ENCODE measurements at regions not wholly inside any gene's neighbourhood (a gene's known extent, or its start where the extent isn't known, plus 50 kb on each side); places are given as distances from the start of the nearest gene placed in this dataset.

DNA sequence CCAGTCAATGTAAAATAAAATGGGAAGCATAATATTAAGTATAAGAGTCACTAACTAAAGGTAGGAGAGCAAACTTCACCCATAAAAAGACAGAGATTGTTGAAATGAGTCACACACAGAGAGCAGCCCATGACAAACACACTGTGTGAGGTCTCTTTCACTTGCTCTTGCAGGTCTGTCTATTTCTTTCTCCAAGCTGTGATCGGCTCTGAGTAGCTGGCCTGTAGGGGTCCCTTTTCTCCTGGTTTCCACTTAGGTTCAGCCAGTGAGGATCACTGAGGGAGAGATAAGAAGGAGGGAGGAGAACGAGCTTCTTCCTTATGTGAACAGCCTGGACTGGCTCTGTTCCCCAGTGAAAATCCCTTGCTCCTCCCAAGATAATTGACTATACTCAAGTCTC, 133.7 kb upstream of the HS3ST3A1 start:
- TF ChIP-seq, protein P1, sequence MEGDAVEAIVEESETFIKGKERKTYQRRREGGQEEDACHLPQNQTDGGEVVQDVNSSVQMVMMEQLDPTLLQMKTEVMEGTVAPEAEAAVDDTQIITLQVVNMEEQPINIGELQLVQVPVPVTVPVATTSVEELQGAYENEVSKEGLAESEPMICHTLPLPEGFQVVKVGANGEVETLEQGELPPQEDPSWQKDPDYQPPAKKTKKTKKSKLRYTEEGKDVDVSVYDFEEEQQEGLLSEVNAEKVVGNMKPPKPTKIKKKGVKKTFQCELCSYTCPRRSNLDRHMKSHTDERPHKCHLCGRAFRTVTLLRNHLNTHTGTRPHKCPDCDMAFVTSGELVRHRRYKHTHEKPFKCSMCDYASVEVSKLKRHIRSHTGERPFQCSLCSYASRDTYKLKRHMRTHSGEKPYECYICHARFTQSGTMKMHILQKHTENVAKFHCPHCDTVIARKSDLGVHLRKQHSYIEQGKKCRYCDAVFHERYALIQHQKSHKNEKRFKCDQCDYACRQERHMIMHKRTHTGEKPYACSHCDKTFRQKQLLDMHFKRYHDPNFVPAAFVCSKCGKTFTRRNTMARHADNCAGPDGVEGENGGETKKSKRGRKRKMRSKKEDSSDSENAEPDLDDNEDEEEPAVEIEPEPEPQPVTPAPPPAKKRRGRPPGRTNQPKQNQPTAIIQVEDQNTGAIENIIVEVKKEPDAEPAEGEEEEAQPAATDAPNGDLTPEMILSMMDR (IDR thresholded peaks at IDR 0.05; ENCODE audit: insufficient read depth, low read depth, low read length, missing control alignments): no peak
- DNase-seq (ENCODE audit: low read depth): no peak
- no peak overlapping the region for H3K4me3 ChIP-seq (ENCODE audit: low read length)

- H3K4me3 ChIP-seq (ENCODE audit: low read length): no peak overlapping the region
- no peak for DNase-seq (ENCODE audit: low read depth)
- TF ChIP-seq, protein P1 (IDR thresholded peaks at IDR 0.05; ENCODE audit: insufficient read depth, low read depth, low read length, missing control alignments): no peak
These were observed 134.1 kb upstream of the HS3ST3A1 start for GRCh38 chr17:13735861-13736260.

DNA sequence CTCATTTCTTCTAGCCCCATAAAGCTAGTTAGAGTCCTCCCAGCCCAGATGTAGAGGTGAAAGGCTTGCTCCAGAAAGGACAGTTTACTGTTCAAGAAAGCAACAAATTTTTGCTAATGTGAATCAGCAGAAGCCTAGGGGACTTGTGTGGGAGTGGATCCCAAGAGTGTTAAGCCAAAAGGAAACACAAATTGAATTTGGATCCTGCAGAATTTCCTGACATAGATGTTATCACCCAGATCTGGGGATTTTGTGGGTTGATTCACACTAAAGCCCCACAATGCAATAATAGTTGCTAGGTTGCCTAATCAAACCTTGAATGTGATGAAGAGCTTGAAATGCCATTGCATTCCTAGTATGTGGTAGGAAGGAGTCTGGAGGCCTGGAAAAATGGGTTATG, 135.2 kb upstream of the HS3ST3A1 start:
- no peak for DNase-seq (ENCODE audit: low read depth)
- TF ChIP-seq, protein P1 (IDR thresholded peaks at IDR 0.05; ENCODE audit: insufficient read depth, low read depth, low read length, missing control alignments): no peak
- no peak overlapping the region for H3K4me3 ChIP-seq (ENCODE audit: low read length)

DNA sequence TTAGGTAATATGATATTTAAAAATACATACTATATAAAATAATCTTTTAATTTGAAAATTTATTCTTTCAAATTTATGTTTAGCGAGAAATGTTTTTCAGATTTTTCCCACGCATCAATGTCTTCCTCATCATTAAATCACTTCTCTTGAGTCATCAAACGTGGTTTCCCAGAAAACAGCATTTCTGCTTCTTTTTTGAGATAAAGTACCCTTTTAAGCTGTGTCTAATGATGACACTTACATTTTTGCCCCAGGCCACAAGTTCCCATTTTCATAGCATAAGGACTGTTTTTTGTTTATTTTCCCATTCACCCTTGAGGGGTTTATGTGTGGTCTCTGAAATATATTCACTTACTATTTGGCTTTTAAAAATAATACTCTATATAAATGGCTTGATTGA, 139.0 kb upstream of the HS3ST3A1 start:
- H3K4me3 ChIP-seq (ENCODE audit: low read length): no peak overlapping the region
- DNase-seq (ENCODE audit: low read depth): no peak
- TF ChIP-seq, protein P1 (IDR thresholded peaks at IDR 0.05; ENCODE audit: insufficient read depth, low read depth, low read length, missing control alignments): no peak

DNA sequence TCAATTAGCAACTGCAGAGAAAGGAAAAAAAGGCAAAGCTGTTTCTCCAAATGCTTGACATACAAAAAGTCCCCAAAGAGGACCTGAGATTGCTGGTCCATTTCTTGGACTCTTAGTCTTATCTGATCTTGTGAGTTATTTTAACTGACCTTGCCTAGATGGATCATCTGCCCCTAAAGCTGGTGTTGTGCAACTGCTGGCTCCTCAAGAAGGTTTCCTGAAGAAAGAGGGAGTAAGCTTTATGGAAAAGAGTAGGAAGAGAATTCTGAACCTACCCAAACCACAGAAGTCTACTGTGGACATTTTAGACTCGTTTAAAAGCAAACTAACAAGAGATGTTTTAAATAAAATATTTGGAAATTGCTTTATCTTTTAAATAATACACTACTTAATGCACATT, 140.0 kb upstream of the HS3ST3A1 start:
- TF ChIP-seq, protein P1 (IDR thresholded peaks at IDR 0.05; ENCODE audit: insufficient read depth, low read depth, low read length, missing control alignments): no peak
- DNase-seq (ENCODE audit: low read depth): no peak
- no peak overlapping the region for H3K4me3 ChIP-seq (ENCODE audit: low read length)

GRCh38 chr17:13743906-13744305, 142.2 kb upstream of the HS3ST3A1 start:
- DNase-seq (ENCODE audit: low read depth): peak; percentile 68
- TF ChIP-seq, protein P1 (IDR thresholded peaks at IDR 0.05; ENCODE audit: insufficient read depth, low read depth, low read length, missing control alignments): no peak
- no peak overlapping the region for H3K4me3 ChIP-seq (ENCODE audit: low read length)

DNA sequence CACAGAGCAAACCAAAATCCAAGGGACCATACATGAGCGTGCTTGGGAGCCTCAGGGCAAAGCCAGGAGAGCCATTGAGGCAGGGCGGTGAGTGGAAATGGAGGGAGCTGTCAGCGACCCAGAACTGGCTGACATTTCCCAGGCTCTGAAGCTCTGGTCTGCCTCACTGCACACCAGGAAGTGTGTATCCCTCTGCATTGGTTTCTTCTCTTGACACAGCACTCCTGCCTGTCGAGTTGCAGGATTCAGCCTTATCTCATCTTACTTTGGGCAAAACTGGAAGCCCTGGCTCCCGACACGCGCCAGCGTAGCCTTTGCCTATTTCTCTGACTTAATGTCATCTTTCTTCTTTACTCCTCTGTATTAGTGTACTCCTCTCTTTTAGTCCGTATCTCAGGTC, 144.7 kb upstream of the HS3ST3A1 start:
- no peak overlapping the region for H3K4me3 ChIP-seq (ENCODE audit: low read length)
- TF ChIP-seq, protein P1 (IDR thresholded peaks at IDR 0.05; ENCODE audit: insufficient read depth, low read depth, low read length, missing control alignments): no peak
- DNase-seq (ENCODE audit: low read depth): no peak

All from epithelial cell of esophagus (primary cell).